ENCODE measurements at regions not wholly inside any gene's neighbourhood (a gene's known extent, or its start where the extent isn't known, plus 50 kb on each side); places are given as distances from the start of the nearest gene placed in this dataset.
"Not testable (repeated sequence)": the region's sequence is repeated elsewhere in the genome, so short reads cannot be mapped to it uniquely, and the experiment has no call there.

DNA sequence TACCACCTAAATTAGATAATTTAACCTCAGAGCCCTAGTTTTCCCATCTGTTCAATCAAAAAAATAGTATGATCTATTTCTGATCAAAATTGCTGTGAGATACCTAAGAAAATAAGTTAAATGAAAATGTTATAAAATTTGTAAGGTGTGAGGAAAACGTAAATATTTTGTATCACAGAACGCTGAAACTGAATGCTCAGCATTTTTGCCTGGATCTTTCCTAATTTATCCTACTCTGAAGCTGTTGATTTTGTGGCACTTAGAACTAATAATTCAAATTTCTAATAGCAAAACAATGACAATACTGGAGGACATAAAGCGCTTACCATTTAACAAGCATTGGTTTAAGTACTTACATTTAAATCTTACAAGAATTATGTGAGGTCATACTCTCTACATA lies 674.2 kb downstream of the FAM181B start:
- no peak for DNase-seq (ENCODE audit: low read depth, low spot score)

GRCh38 chr11:82056450-82056849 lies 677.2 kb downstream of the FAM181B start:
- DNase-seq (ENCODE audit: low read depth, low spot score), result no peak

DNA sequence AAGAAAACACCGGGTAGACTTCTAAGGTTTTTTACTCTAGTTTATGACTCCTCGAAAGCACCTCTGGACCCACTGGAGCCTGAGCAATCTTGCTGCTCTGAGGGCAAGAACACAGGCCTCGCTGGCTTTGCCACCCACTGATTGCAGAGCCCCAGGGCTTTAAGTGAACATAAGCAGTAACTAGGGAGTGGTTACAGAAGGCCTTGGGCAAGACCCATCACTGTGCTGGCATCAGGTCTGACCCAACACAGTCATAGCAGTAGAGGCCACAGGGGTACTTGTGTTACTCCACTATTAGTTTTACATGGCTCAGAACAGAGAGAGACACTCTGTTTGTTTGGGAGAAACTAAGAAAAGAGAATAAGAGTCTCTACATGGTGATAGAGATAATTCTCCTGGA lies 684.5 kb downstream of the FAM181B start:
- DNase-seq (ENCODE audit: low read depth, low spot score), result no peak

GRCh38 chr11:82047200-82047599 lies 686.5 kb downstream of the FAM181B start:
- no peak for DNase-seq (ENCODE audit: low read depth, low spot score)

GRCh38 chr11:82046778-82047177 lies 686.9 kb downstream of the FAM181B start:
- no peak for DNase-seq (ENCODE audit: low read depth, low spot score)

DNA sequence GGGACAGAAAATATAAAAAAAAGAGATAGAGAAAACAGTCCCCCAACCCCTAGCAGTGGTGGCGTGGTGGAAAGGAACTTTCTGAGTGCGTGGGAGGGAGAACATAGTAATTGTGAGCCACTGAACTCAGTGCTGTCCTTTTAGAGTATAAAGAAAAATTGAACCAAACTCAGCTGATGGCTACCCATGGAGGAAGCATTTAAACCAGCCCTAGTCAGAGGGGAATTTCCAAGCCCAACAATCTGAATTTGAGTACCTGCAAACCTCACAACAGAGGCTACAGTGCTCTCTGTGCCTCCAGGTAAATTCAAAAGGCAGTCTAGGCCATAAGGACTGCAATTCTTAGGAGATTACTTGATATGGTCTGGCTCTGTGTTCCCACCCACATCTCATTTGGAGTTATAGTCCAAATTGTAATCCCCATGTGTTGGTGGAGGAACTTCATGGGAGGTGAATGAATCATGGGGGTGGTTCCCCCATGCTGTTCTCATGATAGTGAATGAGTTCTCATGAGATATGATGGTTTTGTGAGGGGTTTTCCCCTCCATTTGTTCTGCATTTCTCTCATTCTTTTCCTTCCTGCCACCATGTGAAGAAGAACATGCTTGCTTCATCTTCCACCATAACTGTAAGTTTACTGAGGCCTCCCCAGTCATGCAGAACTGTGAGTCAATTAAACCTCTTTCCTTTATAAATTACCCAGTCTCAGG lies 687.8 kb downstream of the FAM181B start:
- DNase-seq (ENCODE audit: low read depth, low spot score), result no peak

DNA sequence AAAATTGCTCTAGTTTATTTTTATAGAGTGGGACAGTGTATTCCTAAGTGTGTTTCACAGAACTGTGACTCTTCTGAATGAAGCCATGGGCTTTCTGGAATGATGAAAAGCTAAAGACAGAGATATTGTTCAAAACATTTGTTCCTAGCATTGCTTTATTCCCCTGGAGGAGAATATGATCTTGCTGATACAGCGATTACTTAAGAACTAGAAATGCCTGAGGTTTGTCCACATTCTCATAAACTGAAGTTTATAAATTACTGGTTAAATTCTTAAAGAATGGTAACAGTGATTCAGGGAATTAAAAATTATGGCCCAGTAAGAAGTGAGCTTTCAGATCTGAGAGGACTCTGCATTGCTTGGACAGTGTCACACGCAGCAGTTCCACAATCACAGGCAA lies 690.3 kb downstream of the FAM181B start:
- no peak for DNase-seq (ENCODE audit: low read depth, low spot score)

GRCh38 chr11:82041764-82042163 lies 691.9 kb downstream of the FAM181B start:
- no peak for DNase-seq (ENCODE audit: low read depth, low spot score)

GRCh38 chr11:82038154-82038553 lies 695.5 kb downstream of the FAM181B start:
- no peak for DNase-seq (ENCODE audit: low read depth, low spot score)

DNA sequence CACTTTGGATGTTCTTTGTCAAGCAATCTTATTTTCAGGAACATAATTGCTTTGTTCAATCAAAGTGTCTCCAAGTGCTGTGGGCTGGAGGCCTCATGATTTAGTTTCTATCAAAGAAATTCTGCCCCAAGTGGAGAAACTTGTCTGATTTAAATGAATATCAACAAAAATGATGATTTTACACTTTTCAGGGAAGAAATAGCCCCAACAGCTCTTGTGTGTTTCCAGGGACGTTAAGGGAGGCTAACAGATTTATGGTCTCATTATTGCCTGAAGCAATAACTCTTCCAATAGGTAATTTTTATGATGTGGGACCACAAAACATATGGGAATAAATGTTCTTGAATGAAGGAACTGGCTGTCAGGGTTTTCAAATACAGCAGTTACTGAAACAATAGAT lies 699.1 kb downstream of the FAM181B start:
- DNase-seq (ENCODE audit: low read depth, low spot score), result no peak

GRCh38 chr11:82027335-82027734 lies 706.3 kb downstream of the FAM181B start:
- not testable (repeated sequence) for DNase-seq (ENCODE audit: low read depth, low spot score)

DNA sequence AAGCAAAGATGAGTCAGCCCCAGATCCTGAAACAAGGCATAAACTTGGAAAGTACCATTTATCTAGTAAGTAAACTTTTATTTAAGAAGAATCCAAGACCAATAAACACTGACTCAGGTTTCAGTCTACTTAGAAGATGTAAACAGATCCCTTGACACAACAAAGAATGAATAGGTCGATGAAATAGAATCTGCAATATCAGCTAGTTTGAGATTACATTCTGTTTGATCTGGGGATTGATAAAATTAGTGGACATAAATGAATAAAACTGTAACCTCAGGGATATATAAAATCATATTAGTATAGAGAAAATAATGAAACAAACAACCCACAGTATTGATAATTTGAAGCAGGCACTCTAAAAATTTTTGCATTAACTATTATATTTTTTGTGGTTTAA lies 708.9 kb downstream of the FAM181B start:
- no peak for DNase-seq (ENCODE audit: low read depth, low spot score)

DNA sequence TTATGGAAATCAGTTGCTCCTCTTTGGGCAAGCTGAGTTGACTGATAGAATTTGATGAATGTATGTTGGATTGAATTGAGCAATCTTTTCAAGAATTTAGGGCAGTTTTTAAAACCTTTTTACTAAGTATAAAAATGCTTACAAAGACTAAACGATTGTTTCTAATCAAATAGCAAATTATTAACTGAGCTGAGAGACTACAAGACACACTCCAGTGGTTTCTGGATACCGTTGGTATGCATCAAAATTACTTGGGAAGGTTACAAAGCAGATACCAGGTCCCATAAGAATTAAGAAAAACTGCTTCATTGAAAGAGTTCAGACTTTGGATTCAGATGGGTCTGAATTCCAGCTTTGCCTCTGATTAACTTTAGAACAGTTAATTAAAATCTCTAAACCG lies 721.4 kb downstream of the FAM181B start:
- DNase-seq (ENCODE audit: low read depth, low spot score), result no peak

GRCh38 chr11:82009133-82009532 lies 724.5 kb downstream of the FAM181B start:
- DNase-seq (ENCODE audit: low read depth, low spot score), result no peak

DNA sequence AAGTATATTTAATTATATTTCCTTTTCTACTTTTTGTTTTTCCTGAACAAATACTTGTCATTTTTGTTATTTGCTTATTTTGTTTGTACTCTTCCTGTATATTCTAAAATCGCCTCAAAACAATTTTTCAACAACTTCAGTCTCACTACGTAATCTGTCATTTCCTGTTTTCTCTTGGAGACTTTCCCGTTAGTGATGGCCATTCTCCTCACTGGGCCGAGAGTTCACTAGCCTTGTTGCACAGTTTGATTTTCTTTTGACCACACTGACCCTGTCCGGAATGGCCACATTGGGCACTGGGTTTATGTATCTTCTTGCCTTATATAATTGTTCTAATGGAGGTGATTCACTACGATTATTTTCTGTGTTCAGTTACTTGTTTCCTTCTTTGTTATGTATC lies 726.1 kb downstream of the FAM181B start:
- DNase-seq (ENCODE audit: low read depth, low spot score), result no peak

DNA sequence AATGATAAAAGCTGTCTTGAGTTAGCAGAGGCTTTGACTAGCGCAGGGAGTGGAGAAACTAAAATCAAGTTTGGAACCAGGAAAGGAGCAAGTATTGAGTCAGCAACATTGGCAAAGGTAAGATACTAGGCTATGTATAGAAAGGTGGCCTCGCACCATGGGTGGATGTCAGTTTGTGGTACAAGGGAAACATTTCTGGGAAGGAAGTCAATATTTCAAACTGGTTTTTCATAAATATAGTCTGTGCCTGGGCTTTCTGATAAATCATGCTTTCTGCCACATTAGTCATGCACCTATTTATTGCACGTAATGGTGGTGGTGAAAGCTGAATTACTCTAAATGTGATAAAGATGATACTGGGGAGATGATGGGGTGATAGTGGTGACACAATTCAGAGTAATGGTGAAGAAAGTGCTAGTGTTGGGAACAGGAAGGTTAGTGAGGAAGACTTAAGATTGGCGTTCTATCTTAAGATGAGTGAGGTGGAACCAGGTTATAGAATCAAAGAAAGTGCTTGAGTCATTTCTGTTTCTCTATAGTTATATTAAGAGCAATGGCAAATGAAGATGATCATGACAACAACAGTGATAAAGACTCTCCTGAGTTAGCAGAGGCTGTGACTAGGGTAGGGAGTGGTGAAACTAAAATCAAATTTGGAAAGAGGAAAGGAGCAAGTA lies 729.0 kb downstream of the FAM181B start:
- DNase-seq (ENCODE audit: low read depth, low spot score), result no peak

DNA sequence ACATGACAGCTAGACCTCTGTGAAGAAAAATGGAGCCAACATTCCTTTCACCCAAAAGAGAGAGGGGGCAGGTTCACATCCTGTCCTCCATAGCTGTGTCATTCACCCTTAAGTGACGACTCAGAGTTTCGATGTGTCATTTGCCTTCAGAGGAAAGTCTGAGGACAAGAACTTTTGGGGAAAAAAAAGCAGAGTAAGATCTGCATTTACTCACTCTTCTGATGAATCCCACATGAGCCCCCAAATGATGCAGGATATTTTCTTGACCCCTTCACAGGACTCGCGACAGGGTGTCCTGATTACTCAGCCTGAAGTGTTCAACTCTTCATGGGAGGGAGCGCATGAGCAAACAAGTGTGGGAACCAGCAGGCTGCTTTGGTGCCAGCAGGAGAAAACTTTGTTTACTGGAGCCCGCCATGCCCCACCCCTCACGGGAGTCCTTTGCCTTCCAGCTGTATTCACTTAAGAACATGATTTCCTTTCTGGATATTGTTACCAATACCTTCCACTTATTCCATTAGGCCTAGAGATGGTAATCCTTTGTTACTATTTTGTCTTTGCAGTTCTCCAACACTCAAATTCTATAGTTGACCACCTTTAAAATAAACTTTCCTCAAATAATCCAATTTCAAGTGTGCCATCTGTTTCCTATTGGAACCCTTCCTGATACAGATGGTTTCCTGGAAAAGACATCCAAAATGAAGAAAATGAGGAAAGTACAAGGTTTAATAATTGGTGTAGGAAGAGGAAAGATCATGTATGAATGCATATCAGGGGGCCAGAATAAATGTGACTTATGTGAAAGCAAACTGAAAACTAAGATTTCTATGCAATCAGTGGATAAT lies 729.8 kb downstream of the FAM181B start:
- DNase-seq (ENCODE audit: low read depth, low spot score), result no peak

- no peak for DNase-seq (ENCODE audit: low read depth, low spot score)
These were observed 730.6 kb downstream of the FAM181B start for GRCh38 chr11:82003024-82003423.

- no peak for DNase-seq (ENCODE audit: low read depth, low spot score)
These were observed 737.8 kb downstream of the FAM181B start for GRCh38 chr11:81995889-81996288.

DNA sequence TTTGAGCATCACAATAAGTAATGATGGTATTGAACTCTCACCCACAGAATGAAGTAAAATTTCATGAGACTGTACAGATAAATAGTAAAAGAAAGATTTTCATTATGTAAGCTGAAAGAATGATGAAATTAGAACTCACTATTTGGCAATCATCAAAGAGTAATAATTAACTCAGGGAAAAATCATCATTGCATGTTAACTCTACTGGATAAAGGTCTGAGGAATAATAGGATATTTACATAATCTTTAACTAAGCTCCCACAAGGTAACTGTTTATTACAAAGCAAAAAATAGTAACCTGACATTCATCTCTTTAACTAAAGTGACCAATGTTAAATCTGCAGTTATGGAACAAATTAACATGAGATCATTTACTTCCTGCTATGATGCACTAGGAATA lies 739.9 kb downstream of the FAM181B start:
- no peak for DNase-seq (ENCODE audit: low read depth, low spot score)

DNA sequence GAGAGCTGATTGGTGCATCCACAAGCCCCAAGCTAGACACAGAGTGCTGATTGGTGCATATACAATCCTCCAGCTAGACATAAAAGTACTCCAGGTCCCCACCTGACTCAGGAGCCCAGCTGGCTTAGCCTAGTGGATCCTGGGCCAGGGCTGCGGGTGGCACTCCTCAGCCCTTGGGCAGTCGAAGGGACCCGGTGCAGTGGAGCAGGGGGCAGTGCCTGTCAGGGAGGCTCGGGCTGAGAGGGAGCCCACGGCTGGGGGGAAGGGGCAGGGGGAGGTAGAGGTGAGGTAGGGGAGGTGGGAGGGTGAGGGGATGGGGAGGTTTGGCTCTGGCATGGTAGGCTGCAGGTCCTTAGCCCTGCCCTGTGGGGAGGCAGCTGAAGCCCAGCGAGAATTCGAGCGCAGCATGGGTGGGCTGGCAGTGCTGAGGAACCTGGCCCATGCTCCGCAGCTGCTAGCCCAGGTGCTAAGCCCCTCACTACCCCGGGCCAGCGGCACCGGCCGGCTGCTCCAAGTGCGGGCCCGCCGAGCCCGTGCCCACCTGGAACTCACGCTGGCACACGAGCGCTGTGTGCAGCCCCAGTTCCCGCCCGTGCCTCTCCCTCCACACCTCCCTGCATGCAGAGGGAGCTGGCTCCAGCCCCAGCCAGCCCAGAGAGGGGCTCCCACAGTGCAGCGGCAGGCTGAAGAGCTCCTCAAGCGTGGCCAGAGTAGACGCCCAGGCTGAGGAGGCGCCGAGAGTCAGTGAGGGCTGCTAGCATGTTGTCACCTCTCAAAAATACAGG lies 742.8 kb downstream of the FAM181B start:
- DNase-seq (ENCODE audit: low read depth, low spot score), result no peak

DNA sequence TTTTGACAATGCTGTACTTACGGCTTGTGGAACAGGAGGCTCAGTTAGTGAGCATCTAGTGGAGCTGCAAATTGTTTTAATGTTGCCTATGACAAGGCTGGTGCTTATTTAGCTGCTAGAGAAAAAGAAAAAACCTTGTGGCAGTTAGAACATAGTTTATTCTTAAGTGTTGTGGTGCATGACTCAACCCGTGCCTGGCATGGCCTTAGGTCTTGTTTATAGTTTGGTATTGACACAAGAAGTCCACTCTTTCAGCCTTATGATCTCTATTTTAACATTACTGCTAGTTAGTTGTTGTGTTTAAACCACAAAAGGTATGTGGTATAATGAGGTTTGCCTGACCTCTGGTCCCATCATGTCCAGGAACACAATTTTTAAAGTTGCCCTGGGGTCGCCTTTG lies 744.6 kb downstream of the FAM181B start:
- DNase-seq (ENCODE audit: low read depth, low spot score), result no peak
